Psoas muscle (tissue), 7 donors: ENCODE measurements at regions not wholly inside any gene's neighbourhood (a gene's known extent, or its start where the extent isn't known, plus 50 kb on each side); places are given as distances from the start of the nearest gene placed in this dataset.
"Not testable (repeated sequence)": the region's sequence is repeated elsewhere in the genome, so short reads cannot be mapped to it uniquely, and the experiment has no call there.

Experiments
- ATAC-seq, 4 donors: fragments of 200-7000 bp; cut with Tn5 transposase; one replicate each; pipeline ENCODE4 v1.9.1; 2020; ENCODE audit warnings: moderate library complexity in 3 of 4, mild to moderate bottlenecking in 2 of 4
- DNase-seq, 2 donors: peaks; one replicate each; pipeline ENCODE4 v3.0.0-alpha.2; 2020
- H3K27ac ChIP-seq: fragments of 200-600 bp; one replicate; pipeline ENCODE4 v1.8.0; 2022
- H3K27me3 ChIP-seq, 3 donors: fragments of 200-600 bp in 1 of 3; one replicate each; pipeline versions ENCODE4 v1.6.1 to v1.8.0; 2013 to 2022; ENCODE audit warnings: low read length in 2 of 3, mild to moderate bottlenecking in 2 of 3, moderate library complexity in 1 of 3; ENCODE audit not compliant: insufficient read depth in 3 of 3
- H3K36me3 ChIP-seq, 2 donors: fragments of 200-600 bp in 1 of 2; one replicate each; pipeline versions ENCODE4 v1.6.1 to v1.8.0; 2013 to 2022; ENCODE audit warnings: low read depth in 1 of 2, mild to moderate bottlenecking in 1 of 2, moderate library complexity in 1 of 2; ENCODE audit not compliant: insufficient read depth in 1 of 2
- H3K4me1 ChIP-seq: fragments of 200-600 bp; one replicate; pipeline ENCODE4 v1.8.0; 2022
- H3K4me3 ChIP-seq: fragments of 200-600 bp; one replicate; pipeline ENCODE4 v1.8.0; 2022; ENCODE audit warnings: mild to moderate bottlenecking
- H3K9me3 ChIP-seq: fragments of 200-600 bp; one replicate; pipeline ENCODE4 v1.8.0; 2022
- CTCF ChIP-seq: fragments of 200-600 bp; IDR thresholded peaks from one replicate; pipeline ENCODE4 v1.8.0; 2022; ENCODE audit warnings: antibody characterized with exemption
- WGBS, 3 donors: extraction: QIAGEN DNeasy Blood & Tissue Kit; methylation state at CpG; one replicate each; pipeline versions ENCODE4 v1.1.6 to v1.1.7; 2013; 5-methylcytosine and 5-hydroxymethylcytosine counted together
- intact Hi-C, 2 donors: fragments of 100-400 bp; cut with DNase I; formaldehyde crosslinking; loops; one replicate each; pipeline versions ENCODE4 v1.11.0 to v1.14.2; 2022
- donor health status: healthy with polysubstance abuse.
- donor health status: DM: no; HTN: no; CAD: no; lungs with moderate emphysema.
- donor health status: Bipolar disorder and iron deficiency.
- donor health status: healthy.
- donor health status: DM: yes; HTN: yes; CAD: no.
- donor health status: DM: no; HTN: no; CAD: no.
- donor health status: DM: yes; HTN: yes; CAD: no.

- H3K36me3 ChIP-seq, H3K27ac ChIP-seq, H3K4me3 ChIP-seq, H3K4me1 ChIP-seq, H3K27me3 ChIP-seq, H3K9me3 ChIP-seq, ATAC-seq, DNase-seq, intact Hi-C loops: not testable (repeated sequence)
- 71 to 92% (median 88%) methylated on average over 1 of the region's 1 CpG for WGBS, 3 donors
These were observed 64.4 kb downstream of the TMEM200C start for GRCh38 chr18:5830902-5831301.

- ATAC-seq (no peak), DNase-seq (no peak)
- H3K4me1 ChIP-seq, result no peaks in the 10 kb centered on the region
- peaks cover 0 to 2% (median 0%) of the 10 kb centered on the region in 3 donors for H3K27me3 ChIP-seq
- H3K9me3 ChIP-seq, result no peaks in the 10 kb centered on the region
- intact Hi-C loops, result no loop called here
- no peak for TF ChIP-seq CTCF
- no peak overlapping the region for H3K4me3 ChIP-seq
- no peaks in the 10 kb centered on the region for H3K36me3 ChIP-seq
- no peak overlapping the region for H3K27ac ChIP-seq
- 80 to 93% (median 89%) methylated on average over 1 of the region's 1 CpG for WGBS, 3 donors
These were observed 66.4 kb downstream of the TMEM200C start for GRCh38 chr18:5828913-5829312.

GRCh38 chr18:5825663-5826062 is 69.7 kb downstream of the TMEM200C start:
- H3K27me3 ChIP-seq, result peaks cover 0 to 2% (median 0%) of the 10 kb centered on the region in 3 donors
- H3K9me3 ChIP-seq, result no peaks in the 10 kb centered on the region
- intact Hi-C loops, result no loop called here
- no peaks in the 10 kb centered on the region for H3K4me1 ChIP-seq
- no peak for ATAC-seq
- H3K27ac ChIP-seq, result no peak overlapping the region
- no peaks in the 10 kb centered on the region for H3K36me3 ChIP-seq
- no peak overlapping the region for H3K4me3 ChIP-seq
- no peak for TF ChIP-seq CTCF
- 83 to 84% (median 83%) methylated on average over 4 of the region's 4 CpGs for WGBS, 3 donors
- no peak for DNase-seq

GRCh38 chr18:5824370-5824984 is 70.8 kb downstream of the TMEM200C start:
- no peak for TF ChIP-seq CTCF
- intact Hi-C loops, result no loop called here
- Histone ChIP-seq H3K4me1 (no peaks in the 10 kb centered on the region), H3K36me3 (no peaks in the 10 kb centered on the region), H3K27me3 (peaks cover 0 to 2% (median 0%) of the 10 kb centered on the region in 3 donors), H3K4me3 (no peak overlapping the region), H3K9me3 (no peaks in the 10 kb centered on the region), H3K27ac (no peak overlapping the region)
- DNase-seq, result no peak
- ATAC-seq, result no peak
- 42 to 52% (median 45%) methylated on average over 5 of the region's 5 CpGs for WGBS, 3 donors

- TF ChIP-seq CTCF, result no peak
- intact Hi-C loops, result no loop called here
- ATAC-seq (no peak), DNase-seq (no peak)
- H3K27ac ChIP-seq, result no peak overlapping the region
- 71 to 75% (median 74%) methylated on average over 1 of the region's 1 CpG for WGBS, 3 donors
- H3K27me3 ChIP-seq, result no peaks in the 10 kb centered on the region
- H3K9me3 ChIP-seq, result no peaks in the 10 kb centered on the region
- H3K4me3 ChIP-seq, result no peak overlapping the region
- no peaks in the 10 kb centered on the region for H3K36me3 ChIP-seq
- H3K4me1 ChIP-seq, result no peaks in the 10 kb centered on the region
These were observed 77.5 kb downstream of the TMEM200C start for GRCh38 chr18:5817816-5818215.
